Tongue (tissue), 1 donor: ENCODE measurements at regions not wholly inside any gene's neighbourhood (a gene's known extent, or its start where the extent isn't known, plus 50 kb on each side); places are given as distances from the start of the nearest gene placed in this dataset.

Source experiments
- DNase-seq: peaks from one replicate; pipeline ENCODE4 v3.0.0-alpha.2; 2015

- DNase-seq, result no peak
Observed at GRCh38 chr5:5017827-5018577, 122.1 kb upstream of the ADAMTS16 start.

- no peak for DNase-seq
Observed at GRCh38 chr5:5018578-5018970, 121.6 kb upstream of the ADAMTS16 start.

DNA sequence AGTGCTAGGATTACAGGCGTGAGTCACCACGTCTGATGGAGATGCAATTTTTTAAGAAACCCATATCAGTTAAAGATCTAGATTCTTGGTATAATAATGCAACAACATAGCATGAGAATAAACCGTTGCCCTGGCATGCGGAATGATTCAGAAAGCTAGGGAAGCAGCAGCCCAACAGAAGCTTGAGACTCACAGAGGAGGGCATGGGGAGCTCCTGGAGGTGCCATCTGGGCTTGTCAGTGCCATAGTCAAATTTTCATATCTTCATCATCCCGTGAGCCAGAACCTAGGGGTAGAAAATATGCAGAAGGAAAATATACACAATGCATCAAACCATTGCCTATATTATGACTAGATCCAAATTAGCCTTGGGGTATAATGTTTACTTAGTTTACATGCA, 118.7 kb upstream of the ADAMTS16 start:
- no peak for DNase-seq

DNA sequence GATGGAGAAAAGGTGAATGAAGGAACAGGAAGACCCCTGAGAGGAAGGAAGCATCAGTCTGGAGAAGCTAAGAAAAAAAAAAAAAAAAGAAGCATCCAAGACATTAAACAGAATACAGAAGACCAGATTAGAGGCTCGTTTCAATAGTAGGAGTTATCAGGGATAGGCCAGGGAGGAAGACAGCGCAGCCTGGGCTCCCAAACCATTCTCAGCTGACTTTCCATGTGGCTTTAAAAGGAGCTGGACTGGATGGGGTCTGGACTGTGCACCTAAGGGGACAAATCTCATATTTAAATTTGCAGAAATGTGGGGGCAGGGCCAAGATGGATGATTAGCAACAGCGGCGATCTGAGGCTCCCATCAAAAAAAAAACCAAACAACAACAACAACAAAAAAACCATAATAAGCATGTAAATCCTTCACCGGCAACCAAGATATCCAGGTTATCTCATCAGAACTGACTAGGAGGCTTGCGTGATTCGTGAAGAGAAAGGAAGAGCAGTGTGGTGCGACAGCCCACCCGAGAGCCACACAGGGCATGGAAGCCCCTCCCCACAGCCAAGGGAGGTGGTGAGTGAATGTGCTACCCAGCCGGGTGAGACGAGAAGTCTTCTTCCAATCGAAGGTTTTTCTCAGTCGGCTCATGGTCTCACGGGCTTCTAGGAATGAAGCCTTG, 114.9 kb upstream of the ADAMTS16 start:
- no peak for DNase-seq

DNA sequence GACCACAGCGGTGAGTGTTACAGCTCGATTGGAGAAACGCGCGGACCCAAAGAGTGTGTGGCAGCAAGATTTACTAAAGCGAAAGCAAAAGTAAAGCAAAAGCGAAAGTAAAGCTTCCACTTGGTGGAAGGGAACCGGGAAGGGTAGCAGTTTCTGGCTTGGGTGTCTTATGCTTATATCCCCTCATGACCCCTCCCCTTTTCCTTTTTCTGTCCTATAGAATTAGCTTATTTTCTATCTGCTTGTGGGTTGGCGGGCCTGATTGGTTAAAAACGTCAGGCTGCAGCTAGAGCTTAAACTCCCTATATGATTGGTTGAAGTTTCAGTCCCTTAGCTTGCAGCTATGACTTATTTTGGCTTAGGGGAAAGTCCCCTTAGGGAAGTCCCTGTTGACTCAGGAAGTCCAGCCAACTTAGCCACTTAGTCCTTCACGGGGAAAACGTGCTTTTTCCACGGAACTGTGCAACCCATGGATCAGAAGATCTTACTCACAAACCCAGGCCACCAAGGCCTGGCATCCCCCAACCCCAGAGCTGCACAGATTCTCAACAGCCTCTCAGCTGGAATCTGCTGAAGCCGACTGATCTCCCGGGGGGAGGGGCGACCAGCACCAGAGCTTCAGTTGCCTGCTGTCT, 114.2 kb upstream of the ADAMTS16 start:
- DNase-seq, result no peak

GRCh38 chr5:5026409-5026785, 113.7 kb upstream of the ADAMTS16 start:
- no peak for DNase-seq

- DNase-seq, result no peak
Observed at GRCh38 chr5:5031665-5032064, 108.5 kb upstream of the ADAMTS16 start.

DNA sequence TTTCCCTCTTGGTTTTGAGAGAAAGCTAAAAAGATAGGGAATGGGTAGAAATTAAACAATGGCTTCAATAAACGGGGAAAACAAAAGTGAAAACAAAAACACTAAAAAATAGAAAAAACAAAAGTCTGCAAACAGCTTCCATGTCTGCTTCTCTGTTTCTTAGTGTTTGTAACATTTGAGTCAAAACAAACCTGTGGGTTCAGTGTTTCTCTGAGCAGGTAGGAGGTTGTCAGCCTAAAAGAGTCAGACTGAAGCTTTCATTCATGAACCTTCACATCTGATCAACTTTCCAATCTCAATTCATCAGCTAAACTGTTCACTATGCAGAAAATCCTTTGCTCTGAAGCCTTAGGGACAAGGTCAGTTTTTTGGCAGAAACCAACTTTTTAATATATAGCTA, 102.5 kb upstream of the ADAMTS16 start:
- no peak for DNase-seq

GRCh38 chr5:5039918-5040317, 100.2 kb upstream of the ADAMTS16 start:
- no peak for DNase-seq

DNA sequence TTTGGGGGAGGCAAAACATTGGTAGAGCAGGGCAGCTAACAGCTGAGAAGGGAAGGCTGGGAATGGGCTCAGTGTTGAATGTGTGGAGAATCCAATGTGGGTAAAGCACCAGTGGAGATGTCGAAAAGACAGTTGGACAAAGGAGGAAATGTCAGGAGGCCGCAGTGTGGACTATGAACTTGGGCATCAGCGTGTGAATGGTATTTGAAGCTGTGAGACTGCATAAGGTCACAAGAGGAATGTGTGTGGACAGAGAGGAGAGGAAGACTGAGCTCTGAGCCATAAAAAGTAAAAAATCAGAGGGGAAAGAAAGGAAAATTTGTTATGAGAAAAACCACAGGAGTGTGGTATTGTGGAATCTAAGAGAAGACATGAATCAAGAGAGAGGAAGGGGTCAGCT, 99.4 kb upstream of the ADAMTS16 start:
- DNase-seq, result no peak

- peak; percentile 51 for DNase-seq
Observed at GRCh38 chr5:5042806-5043205, 97.3 kb upstream of the ADAMTS16 start.

GRCh38 chr5:5043346-5043745, 96.8 kb upstream of the ADAMTS16 start:
- no peak for DNase-seq

GRCh38 chr5:5044247-5044840, 95.8 kb upstream of the ADAMTS16 start:
- no peak for DNase-seq

DNA sequence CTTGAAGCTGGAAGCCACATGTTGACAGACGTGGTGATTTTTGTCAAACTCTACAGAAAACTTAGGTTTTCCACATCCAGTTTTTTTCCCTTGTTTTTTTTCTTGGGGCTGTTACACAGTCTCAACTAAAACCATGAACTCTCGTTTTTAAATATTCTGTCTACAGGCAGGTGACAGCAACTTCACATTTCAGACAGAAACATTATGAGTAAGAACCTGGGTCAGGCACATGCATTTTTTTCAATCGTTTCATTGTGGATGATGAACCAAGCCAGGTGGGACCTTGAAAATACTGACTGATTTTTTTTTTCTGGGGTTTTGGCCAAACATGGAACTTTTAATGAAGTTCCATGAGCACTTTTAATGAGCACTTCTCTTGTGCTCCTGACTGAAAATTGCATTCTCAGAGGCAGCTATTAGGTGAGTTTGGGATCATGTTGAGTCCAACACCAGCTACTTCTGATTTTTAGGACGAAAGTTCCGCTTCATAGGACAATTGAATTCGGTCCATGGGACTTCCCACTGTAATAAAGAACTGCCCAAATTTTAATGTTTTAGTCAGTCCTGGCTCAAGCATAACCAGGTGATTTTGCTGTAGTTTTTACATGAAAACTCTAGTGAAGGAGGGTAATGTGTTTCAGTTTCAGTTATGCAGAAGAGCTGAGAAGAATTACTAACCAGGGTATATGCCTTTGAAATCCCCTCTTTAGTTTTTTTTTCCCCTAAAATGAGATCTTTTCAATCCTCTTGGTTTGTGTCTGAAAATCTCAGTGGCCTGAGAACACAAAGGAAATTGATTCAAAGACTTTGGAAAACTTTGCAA, 93.2 kb upstream of the ADAMTS16 start:
- DNase-seq, result no peak

- no peak for DNase-seq
Observed at GRCh38 chr5:5050801-5051200, 89.3 kb upstream of the ADAMTS16 start.

DNA sequence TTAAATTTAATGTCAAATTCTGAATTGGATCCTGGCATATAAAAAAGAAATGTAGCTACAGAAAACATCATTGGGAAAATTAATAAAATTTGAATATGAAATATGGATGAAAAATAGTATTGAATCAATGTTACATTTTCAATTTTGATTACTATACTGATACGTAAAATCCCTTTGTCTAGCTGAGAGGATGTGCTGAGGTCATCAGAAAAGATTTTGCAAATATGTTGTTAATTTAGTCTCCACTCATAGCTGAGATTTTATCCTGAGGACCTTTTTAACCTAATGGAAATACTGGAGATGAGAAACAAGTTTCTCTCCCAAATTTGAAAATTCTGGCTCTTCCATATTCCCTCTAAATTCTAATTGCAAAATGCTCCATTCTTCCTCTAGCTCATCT, 84.4 kb upstream of the ADAMTS16 start:
- no peak for DNase-seq

DNA sequence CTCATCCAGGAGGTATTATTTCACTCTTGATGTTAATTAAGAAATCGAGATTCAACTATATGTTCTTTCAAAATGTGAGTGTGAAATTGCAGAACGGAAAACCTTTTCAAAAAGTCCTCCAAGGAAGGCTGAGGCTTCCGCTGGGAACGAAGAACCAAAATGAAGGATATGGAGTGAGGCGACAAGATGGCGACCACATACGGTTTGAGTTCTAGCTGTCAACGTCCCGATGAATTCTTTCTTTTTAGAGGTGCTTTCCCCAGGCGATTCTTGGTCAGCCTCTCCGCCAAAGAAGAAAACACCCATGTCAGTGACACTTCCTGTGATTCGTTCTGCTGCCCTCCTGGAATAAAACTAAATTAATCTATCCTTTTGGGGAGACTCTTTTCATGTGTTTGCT, 78.3 kb upstream of the ADAMTS16 start:
- DNase-seq, result no peak

DNA sequence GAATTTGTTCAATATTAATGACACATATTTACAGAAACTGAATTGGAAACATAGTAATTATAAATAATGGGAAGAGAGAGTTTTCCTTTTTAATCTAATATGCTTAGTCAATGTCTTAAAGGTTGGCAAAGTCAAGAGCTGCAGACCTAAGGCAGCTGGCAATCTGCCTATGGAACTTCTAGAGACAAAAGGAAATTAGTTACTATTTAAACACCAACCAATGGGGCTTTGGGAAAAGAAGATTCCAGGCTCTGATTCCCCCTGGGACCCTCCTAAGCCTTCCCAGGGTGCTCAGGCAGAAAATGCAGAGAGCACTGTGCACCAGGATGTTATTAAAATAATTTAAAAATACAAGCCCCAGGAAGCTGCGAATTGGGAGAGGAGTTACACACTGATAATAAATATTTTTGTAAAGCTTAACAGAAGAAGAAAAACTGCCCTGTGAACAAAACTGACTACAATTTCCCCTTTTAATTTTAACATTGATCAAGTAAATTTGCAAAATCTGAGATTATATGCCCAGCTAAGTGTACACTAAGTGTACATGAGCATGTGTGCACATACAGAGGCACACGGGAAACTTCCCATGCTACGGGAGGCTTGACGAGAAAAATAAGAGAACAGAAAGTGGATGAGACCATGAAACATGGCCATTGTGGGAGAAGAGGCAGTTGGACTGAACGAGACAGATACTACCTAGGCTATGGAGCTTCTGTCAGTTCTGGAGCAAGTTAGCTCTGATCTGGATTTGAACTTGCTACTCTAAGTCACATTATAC, 77.4 kb upstream of the ADAMTS16 start:
- DNase-seq, result no peak

DNA sequence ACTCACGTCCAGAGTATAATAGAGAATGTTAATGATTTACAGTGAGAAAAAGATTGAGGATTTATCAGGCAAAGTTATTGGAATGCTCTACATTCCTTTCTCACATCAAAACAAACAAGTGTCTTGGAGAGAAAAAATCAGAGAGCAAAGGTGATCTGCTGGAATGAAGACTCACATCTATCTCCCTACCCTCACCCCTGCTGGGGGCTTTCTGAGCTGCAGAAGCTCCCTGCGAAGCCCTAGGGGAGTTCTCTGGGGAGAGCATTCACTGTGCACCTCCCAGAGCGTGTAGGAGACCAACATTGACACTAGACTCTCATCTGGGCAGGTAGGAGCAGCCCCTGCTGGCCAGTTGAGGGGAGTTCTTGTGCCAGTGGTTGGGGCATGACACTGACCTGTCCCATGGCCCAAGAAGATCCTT, 76.6 kb upstream of the ADAMTS16 start:
- DNase-seq, result no peak

DNA sequence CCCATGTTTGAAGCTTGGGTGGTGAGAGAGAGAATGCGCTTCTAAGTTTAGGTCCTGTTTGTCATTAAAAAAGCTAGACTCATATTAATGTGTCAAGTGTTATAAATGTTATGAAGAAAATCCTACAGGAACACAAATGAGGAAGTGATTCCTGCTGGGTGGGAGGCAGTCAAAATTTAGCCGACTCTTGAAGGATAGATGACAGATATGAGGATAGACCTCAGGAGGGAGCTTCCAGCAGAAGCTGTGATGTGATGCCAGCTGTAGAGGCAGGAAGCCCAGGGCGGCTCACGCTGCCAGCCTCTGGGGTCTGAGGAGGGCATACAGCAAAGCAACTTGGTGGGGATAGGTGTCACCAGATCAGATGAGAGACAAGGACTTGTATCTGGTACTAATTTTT, 74.7 kb upstream of the ADAMTS16 start:
- DNase-seq, result no peak
